ENCODE measurements at regions not wholly inside any gene's neighbourhood (a gene's known extent, or its start where the extent isn't known, plus 50 kb on each side); places are given as distances from the start of the nearest gene placed in this dataset.

DNA sequence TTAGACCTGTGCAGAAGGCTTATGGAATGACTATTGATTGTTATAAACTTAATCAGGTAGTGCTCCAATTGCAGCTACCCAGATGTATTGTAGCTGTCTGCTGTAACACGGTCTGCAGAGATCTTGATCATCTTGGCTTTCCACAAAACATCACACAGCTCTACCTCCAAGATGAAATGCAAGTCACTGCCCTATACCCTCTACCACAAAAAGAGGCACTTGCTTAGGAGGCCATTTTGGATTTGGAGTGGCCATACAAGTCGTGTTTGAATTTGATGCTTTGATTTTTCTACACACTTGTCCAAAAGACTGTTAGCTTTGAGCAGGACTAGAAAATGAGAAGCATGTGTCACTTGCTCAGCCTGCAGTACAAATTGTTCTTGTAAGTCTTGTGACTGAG is 377.2 kb downstream of the TNS3 start:
- Histone ChIP-seq H3K4me1 (ENCODE audit: control insufficient read depth, insufficient read depth, low read length) (peaks cover 12% of the 10 kb centered on the region), H3K4me3 (ENCODE audit: low read length) (no peak overlapping the region), H3K9ac (ENCODE audit: low read length) (peak overlapping the region; percentile 23), H3K9me3 (ENCODE audit: control insufficient read depth, low read length) (no peaks in the 10 kb centered on the region), H3K36me3 (ENCODE audit: control insufficient read depth, insufficient read depth, low read length, severe bottlenecking) (no peaks in the 10 kb centered on the region), H3K27me3 (replicated peaks; ENCODE audit: control insufficient read depth, insufficient read depth, low read length) (no peaks in the 10 kb centered on the region)
- no peak for DNase-seq (ENCODE audit: low read depth)

DNA sequence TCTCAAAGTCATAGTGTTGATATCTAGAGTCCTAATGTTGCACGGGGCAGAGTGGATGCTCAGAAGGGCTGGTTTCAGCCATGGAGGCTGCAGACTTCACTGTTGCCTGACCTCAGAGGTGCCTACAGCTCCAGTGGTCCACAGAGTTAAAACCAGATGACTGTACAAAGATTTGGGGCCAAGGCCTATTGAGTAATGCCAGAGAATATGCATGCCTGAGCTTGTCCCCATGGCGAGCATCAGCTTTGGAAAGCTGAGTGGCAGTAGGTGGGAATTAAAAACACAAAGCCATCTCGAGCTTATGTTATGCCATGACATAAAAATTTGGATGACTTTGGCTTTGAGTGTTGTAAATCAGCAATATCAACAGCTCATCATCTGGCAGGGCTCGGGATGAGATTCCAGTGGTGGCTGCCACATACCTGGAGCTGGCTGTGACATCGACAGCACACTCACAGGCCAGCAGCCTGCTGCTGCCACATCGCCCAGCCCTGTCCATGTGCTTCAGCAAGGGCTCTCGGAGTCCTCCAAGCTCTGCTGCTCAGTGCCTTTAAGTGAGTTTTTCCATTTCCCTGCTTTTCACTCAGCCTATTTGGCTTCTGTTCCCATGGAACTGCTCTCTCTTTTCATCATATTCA is 379.6 kb downstream of the TNS3 start:
- Histone ChIP-seq H3K36me3 (ENCODE audit: control insufficient read depth, insufficient read depth, low read length, severe bottlenecking) (no peaks in the 10 kb centered on the region), H3K9ac (ENCODE audit: low read length) (no peak overlapping the region), H3K4me3 (ENCODE audit: low read length) (no peak overlapping the region), H3K9me3 (ENCODE audit: control insufficient read depth, low read length) (no peaks in the 10 kb centered on the region), H3K4me1 (ENCODE audit: control insufficient read depth, insufficient read depth, low read length) (peaks cover 17% of the 10 kb centered on the region), H3K27me3 (replicated peaks; ENCODE audit: control insufficient read depth, insufficient read depth, low read length) (no peaks in the 10 kb centered on the region)
- DNase-seq (ENCODE audit: low read depth) = no peak

DNA sequence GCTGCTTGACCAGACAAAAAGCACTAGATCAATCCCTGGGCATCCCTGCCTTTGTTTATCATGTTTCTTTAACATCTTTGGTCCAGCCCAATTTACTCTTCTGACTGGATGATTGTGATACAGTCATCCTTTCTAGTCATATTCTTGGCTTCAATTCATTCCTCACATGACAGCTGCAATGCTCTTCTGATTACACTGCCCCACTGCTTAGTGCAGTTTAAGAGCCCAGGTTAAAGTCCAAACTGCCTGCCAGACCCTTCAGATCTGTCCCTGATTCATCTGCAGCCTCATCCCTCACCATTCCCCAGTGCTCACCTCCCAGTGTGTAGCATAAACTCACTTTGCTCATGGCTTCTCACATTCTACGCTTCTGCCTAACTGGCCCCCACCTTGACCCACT is 383.8 kb downstream of the TNS3 start:
- peaks cover 8% of the 10 kb centered on the region for H3K4me1 ChIP-seq (ENCODE audit: control insufficient read depth, insufficient read depth, low read length)
- no peaks in the 10 kb centered on the region for H3K27me3 ChIP-seq (replicated peaks; ENCODE audit: control insufficient read depth, insufficient read depth, low read length)
- DNase-seq (ENCODE audit: low read depth) = no peak

GRCh38 chr7:47197486-47197885 is 384.4 kb downstream of the TNS3 start:
- no peak overlapping the region for H3K4me3 ChIP-seq (ENCODE audit: low read length)
- peaks cover 7% of the 10 kb centered on the region for H3K4me1 ChIP-seq (ENCODE audit: control insufficient read depth, insufficient read depth, low read length)
- H3K27me3 ChIP-seq (replicated peaks; ENCODE audit: control insufficient read depth, insufficient read depth, low read length) = peaks cover 3% of the 10 kb centered on the region
- H3K9me3 ChIP-seq (ENCODE audit: control insufficient read depth, low read length) = no peaks in the 10 kb centered on the region
- no peak overlapping the region for H3K9ac ChIP-seq (ENCODE audit: low read length)
- no peaks in the 10 kb centered on the region for H3K36me3 ChIP-seq (ENCODE audit: control insufficient read depth, insufficient read depth, low read length, severe bottlenecking)
- DNase-seq (ENCODE audit: low read depth) = no peak

More for the DNA sequence above, 383.8 kb downstream of the TNS3 start:
- no peaks in the 10 kb centered on the region for H3K9me3 ChIP-seq (ENCODE audit: control insufficient read depth, low read length)
- H3K9ac ChIP-seq (ENCODE audit: low read length) = no peak overlapping the region
- H3K36me3 ChIP-seq (ENCODE audit: control insufficient read depth, insufficient read depth, low read length, severe bottlenecking) = no peaks in the 10 kb centered on the region
- no peak overlapping the region for H3K4me3 ChIP-seq (ENCODE audit: low read length)

GRCh38 chr7:47196737-47197136 is 385.2 kb downstream of the TNS3 start:
- no peak for DNase-seq (ENCODE audit: low read depth)
- H3K4me1 ChIP-seq (ENCODE audit: control insufficient read depth, insufficient read depth, low read length) = peaks cover 6% of the 10 kb centered on the region

GRCh38 chr7:47196106-47196645 is 385.7 kb downstream of the TNS3 start:
- DNase-seq (ENCODE audit: low read depth) = no peak
- Histone ChIP-seq H3K27me3 (replicated peaks; ENCODE audit: control insufficient read depth, insufficient read depth, low read length) (peaks cover 13% of the 10 kb centered on the region), H3K9ac (ENCODE audit: low read length) (no peak overlapping the region), H3K36me3 (ENCODE audit: control insufficient read depth, insufficient read depth, low read length, severe bottlenecking) (no peaks in the 10 kb centered on the region), H3K4me3 (ENCODE audit: low read length) (no peak overlapping the region), H3K9me3 (ENCODE audit: control insufficient read depth, low read length) (no peaks in the 10 kb centered on the region), H3K4me1 (ENCODE audit: control insufficient read depth, insufficient read depth, low read length) (peaks cover 6% of the 10 kb centered on the region)

More at GRCh38 chr7:47196737-47197136, 385.2 kb downstream of the TNS3 start:
- Histone ChIP-seq H3K9me3 (ENCODE audit: control insufficient read depth, low read length) (no peaks in the 10 kb centered on the region), H3K9ac (ENCODE audit: low read length) (no peak overlapping the region), H3K27me3 (replicated peaks; ENCODE audit: control insufficient read depth, insufficient read depth, low read length) (peaks cover 11% of the 10 kb centered on the region), H3K36me3 (ENCODE audit: control insufficient read depth, insufficient read depth, low read length, severe bottlenecking) (no peaks in the 10 kb centered on the region), H3K4me3 (ENCODE audit: low read length) (no peak overlapping the region)

DNA sequence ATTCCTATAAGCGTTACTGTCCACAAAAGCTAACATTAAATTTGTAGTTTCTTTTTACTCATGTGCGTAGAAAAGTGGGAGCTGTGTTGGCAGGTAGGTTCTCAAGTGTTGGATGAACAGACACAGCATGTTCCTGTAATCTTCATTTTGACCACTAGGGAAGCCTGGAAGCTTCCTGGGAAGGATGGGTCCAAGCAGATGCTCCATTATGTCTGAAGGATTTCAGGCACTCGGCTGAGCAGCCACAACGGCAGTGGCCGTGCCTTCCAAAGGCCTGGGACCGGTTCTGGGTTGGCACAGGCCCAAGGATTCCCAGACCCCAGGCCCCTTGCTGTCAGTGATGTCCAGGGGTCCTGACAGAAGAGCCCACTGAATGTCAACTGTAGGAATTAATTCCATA is 386.3 kb downstream of the TNS3 start:
- Histone ChIP-seq H3K27me3 (replicated peaks; ENCODE audit: control insufficient read depth, insufficient read depth, low read length) (peaks cover 18% of the 10 kb centered on the region), H3K9me3 (ENCODE audit: control insufficient read depth, low read length) (no peaks in the 10 kb centered on the region), H3K36me3 (ENCODE audit: control insufficient read depth, insufficient read depth, low read length, severe bottlenecking) (no peaks in the 10 kb centered on the region), H3K4me1 (ENCODE audit: control insufficient read depth, insufficient read depth, low read length) (peaks cover 6% of the 10 kb centered on the region), H3K4me3 (ENCODE audit: low read length) (no peak overlapping the region), H3K9ac (ENCODE audit: low read length) (no peak overlapping the region)
- DNase-seq (ENCODE audit: low read depth) = no peak

GRCh38 chr7:47194516-47195057 is 387.3 kb downstream of the TNS3 start:
- no peak overlapping the region for H3K9ac ChIP-seq (ENCODE audit: low read length)
- H3K4me3 ChIP-seq (ENCODE audit: low read length) = no peak overlapping the region
- peaks cover 6% of the 10 kb centered on the region for H3K4me1 ChIP-seq (ENCODE audit: control insufficient read depth, insufficient read depth, low read length)
- no peaks in the 10 kb centered on the region for H3K9me3 ChIP-seq (ENCODE audit: control insufficient read depth, low read length)
- no peak for DNase-seq (ENCODE audit: low read depth)
- H3K36me3 ChIP-seq (ENCODE audit: control insufficient read depth, insufficient read depth, low read length, severe bottlenecking) = no peaks in the 10 kb centered on the region
- H3K27me3 ChIP-seq (replicated peaks; ENCODE audit: control insufficient read depth, insufficient read depth, low read length) = peaks cover 26% of the 10 kb centered on the region

DNA sequence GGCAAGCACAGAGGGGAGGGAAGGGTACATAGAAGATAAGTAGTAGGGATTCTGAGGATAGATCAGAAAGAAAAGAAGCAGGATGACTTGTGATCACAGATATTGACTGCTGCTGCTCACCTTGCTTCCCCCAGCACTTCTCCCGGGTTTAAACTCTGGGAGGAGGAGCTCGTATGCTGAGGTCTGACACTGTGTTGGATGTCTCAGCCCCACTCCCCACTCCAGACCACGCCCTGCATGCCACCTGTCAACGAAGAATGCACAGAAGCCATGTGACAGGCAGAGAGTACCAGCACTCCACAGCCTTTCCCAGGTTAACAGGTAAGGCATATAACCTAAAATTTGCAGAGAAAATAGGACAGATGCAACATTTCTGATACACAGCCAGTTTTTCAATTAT is 388.9 kb downstream of the TNS3 start:
- Histone ChIP-seq H3K9me3 (ENCODE audit: control insufficient read depth, low read length) (no peaks in the 10 kb centered on the region), H3K9ac (ENCODE audit: low read length) (no peak overlapping the region), H3K36me3 (ENCODE audit: control insufficient read depth, insufficient read depth, low read length, severe bottlenecking) (no peaks in the 10 kb centered on the region), H3K27me3 (replicated peaks; ENCODE audit: control insufficient read depth, insufficient read depth, low read length) (peaks cover 32% of the 10 kb centered on the region), H3K4me1 (ENCODE audit: control insufficient read depth, insufficient read depth, low read length) (peaks cover 3% of the 10 kb centered on the region), H3K4me3 (ENCODE audit: low read length) (no peak overlapping the region)
- DNase-seq (ENCODE audit: low read depth) = no peak

GRCh38 chr7:47191876-47192291 is 390.0 kb downstream of the TNS3 start:
- DNase-seq (ENCODE audit: low read depth) = no peak
- Histone ChIP-seq H3K27me3 (replicated peaks; ENCODE audit: control insufficient read depth, insufficient read depth, low read length) (peaks cover 32% of the 10 kb centered on the region), H3K36me3 (ENCODE audit: control insufficient read depth, insufficient read depth, low read length, severe bottlenecking) (no peaks in the 10 kb centered on the region), H3K9me3 (ENCODE audit: control insufficient read depth, low read length) (no peaks in the 10 kb centered on the region), H3K4me1 (ENCODE audit: control insufficient read depth, insufficient read depth, low read length) (no peaks in the 10 kb centered on the region), H3K9ac (ENCODE audit: low read length) (no peak overlapping the region), H3K4me3 (ENCODE audit: low read length) (no peak overlapping the region)

- Histone ChIP-seq H3K27me3 (replicated peaks; ENCODE audit: control insufficient read depth, insufficient read depth, low read length) (peaks cover 32% of the 10 kb centered on the region), H3K4me3 (ENCODE audit: low read length) (no peak overlapping the region), H3K4me1 (ENCODE audit: control insufficient read depth, insufficient read depth, low read length) (no peaks in the 10 kb centered on the region), H3K9ac (ENCODE audit: low read length) (no peak overlapping the region), H3K9me3 (ENCODE audit: control insufficient read depth, low read length) (no peaks in the 10 kb centered on the region), H3K36me3 (ENCODE audit: control insufficient read depth, insufficient read depth, low read length, severe bottlenecking) (no peaks in the 10 kb centered on the region)
- no peak for DNase-seq (ENCODE audit: low read depth)
These were observed 390.6 kb downstream of the TNS3 start for GRCh38 chr7:47191316-47191715.
